GM12891 (cell line): ENCODE measurements at regions not wholly inside any gene's neighbourhood (a gene's known extent, or its start where the extent isn't known, plus 50 kb on each side); places are given as distances from the start of the nearest gene placed in this dataset.

Experiments
- POLR2A ChIP-seq: IDR thresholded peaks from 2 replicates; pipeline ENCODE4 v1.6.1; 2011; ENCODE audit warnings: low read depth, low read length, control low read depth
- SPI1 ChIP-seq: IDR thresholded peaks from 2 replicates; pipeline ENCODE4 v1.6.1; 2011; ENCODE audit warnings: low read depth, low read length, control low read depth

DNA sequence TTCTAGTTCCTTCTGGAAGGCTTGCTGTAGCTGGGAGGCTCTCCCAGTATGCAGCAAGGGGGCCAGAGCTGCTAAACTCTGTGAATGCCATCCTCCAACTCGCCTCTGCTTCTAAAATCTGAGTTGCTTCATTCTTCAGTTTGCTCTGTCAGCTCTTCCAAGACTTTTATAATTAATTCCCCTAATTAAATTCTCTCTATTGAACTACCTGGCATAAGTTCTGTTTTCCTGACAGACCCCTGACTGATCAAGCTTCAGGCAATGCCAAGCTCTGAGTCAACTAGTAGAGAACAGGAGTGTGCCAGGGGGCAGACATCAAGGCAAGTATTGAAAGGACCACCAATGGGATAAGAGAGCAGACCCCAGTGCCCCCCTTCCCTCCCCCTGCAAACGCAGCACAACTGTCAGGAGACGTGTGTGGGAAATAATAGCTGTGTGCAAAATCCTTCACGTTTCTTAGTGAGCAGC, 109.3 kb upstream of the TAB2 start:
- no peak for TF ChIP-seq SPI1
- TF ChIP-seq POLR2A = no peak
